CD8-positive, alpha-beta memory T cell (primary cell): ENCODE measurements at regions not wholly inside any gene's neighbourhood (a gene's known extent, or its start where the extent isn't known, plus 50 kb on each side); places are given as distances from the start of the nearest gene placed in this dataset.

Source experiments
- CTCF ChIA-PET: fragments of 350-600 bp; sonication (Branson Sonifier 250); formaldehyde crosslinking; loops from one replicate; lab custom pipeline; 2021; ENCODE audit warnings: antibody characterized with exemption; lab: Charles Lee
- POLR2A ChIA-PET: fragments of 350-600 bp; sonication (Branson Sonifier 250); formaldehyde crosslinking; loops from one replicate; lab custom pipeline; 2021; ENCODE audit warnings: antibody characterized with exemption; lab: Charles Lee
- DNase-seq, 5 donors: peaks; one replicate each; pipeline versions ENCODE4 v3.0.0 to v3.0.0-alpha.2; 2020 to 2022; ENCODE audit warnings: mixed read lengths in 1 of 5
- H3K27ac ChIP-seq: one replicate; pipeline ENCODE4 v1.7.0; 2013; ENCODE audit warnings: low read depth, mild to moderate bottlenecking, low read length, moderate library complexity
- H3K27me3 ChIP-seq: 2 replicates; pipeline ENCODE4 v1.7.0; 2013; ENCODE audit warnings: low read length, mild to moderate bottlenecking; ENCODE audit not compliant: insufficient read depth, poor library complexity, severe bottlenecking
- H3K36me3 ChIP-seq: 2 replicates; pipeline ENCODE4 v1.7.0; 2013; ENCODE audit warnings: mild to moderate bottlenecking, low read length, moderate library complexity; ENCODE audit not compliant: insufficient read depth
- H3K4me1 ChIP-seq: 2 replicates; pipeline ENCODE4 v1.7.0; 2013; ENCODE audit warnings: mild to moderate bottlenecking, low read length, moderate library complexity; ENCODE audit not compliant: insufficient read depth
- H3K4me3 ChIP-seq: 2 replicates; pipeline ENCODE4 v1.7.0; 2013; ENCODE audit warnings: mild to moderate bottlenecking, low read length
- H3K9me3 ChIP-seq: 2 replicates; pipeline ENCODE4 v1.7.0; 2013; ENCODE audit warnings: mild to moderate bottlenecking, low read length
- H3K27ac Mint-ChIP-seq, 8 donors: one replicate each; pipeline ENCODE4 v1.8.0; 2020 to 2021; ENCODE audit warnings: mixed read lengths in 8 of 8, mild to moderate bottlenecking in 6 of 8, inconsistent platforms in 3 of 8, moderate library complexity in 3 of 8
- H3K27me3 Mint-ChIP-seq, 2 donors: one replicate each; pipeline ENCODE4 v1.8.0; 2020 to 2021; ENCODE audit warnings: mixed read lengths in 2 of 2, mild to moderate bottlenecking in 1 of 2, moderate library complexity in 1 of 2
- H3K36me3 Mint-ChIP-seq, 3 donors: one replicate each; pipeline ENCODE4 v1.8.0; 2020 to 2021; ENCODE audit warnings: mixed read lengths in 3 of 3, inconsistent platforms in 1 of 3, mild to moderate bottlenecking in 1 of 3
- H3K4me1 Mint-ChIP-seq, 3 donors: one replicate each; pipeline ENCODE4 v1.8.0; 2020 to 2021; ENCODE audit warnings: mixed read lengths in 3 of 3, inconsistent platforms in 1 of 3, mild to moderate bottlenecking in 1 of 3
- H3K4me3 Mint-ChIP-seq, 7 donors: one replicate each; pipeline ENCODE4 v1.8.0; 2020 to 2021; ENCODE audit warnings: mixed read lengths in 7 of 7, mild to moderate bottlenecking in 6 of 7, moderate library complexity in 4 of 7, inconsistent platforms in 2 of 7
- H3K9me3 Mint-ChIP-seq, 5 donors: one replicate each; pipeline ENCODE4 v1.8.0; 2020 to 2022; ENCODE audit warnings: mixed read lengths in 5 of 5, mild to moderate bottlenecking in 3 of 5, moderate library complexity in 2 of 5, inconsistent platforms in 1 of 5

DNA sequence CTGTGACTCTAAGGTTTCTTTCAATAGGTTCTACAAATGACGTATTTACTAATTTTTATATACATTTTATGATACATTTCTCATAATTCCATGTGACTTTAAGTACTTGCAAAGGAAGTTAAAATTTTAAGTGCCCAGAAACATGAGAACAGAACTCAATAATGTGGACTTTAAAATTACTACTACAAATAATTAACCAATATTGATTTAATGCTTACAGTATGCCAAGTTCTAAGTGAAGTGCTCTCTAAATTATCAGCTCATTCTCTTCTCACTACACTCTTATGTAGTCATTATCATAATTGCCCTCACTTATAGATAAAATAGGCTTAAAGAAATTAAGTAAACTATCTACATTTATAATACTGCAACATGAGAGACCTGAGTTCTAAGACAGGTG lies 1690.7 kb upstream of the CDH9 start:
- H3K27ac Mint-ChIP-seq, result no peak overlapping the region
- no peak overlapping the region for H3K27ac ChIP-seq
- H3K27me3 Mint-ChIP-seq, result no peaks in the 10 kb centered on the region
- no peak for DNase-seq
- H3K4me1 Mint-ChIP-seq, result no peaks in the 10 kb centered on the region
- H3K4me1 ChIP-seq, result no peaks in the 10 kb centered on the region
- H3K36me3 Mint-ChIP-seq, result no peaks in the 10 kb centered on the region
- ChIA-PET CTCF (no interaction called here), POLR2A (no interaction called here)
- no peak overlapping the region for H3K4me3 ChIP-seq
- peaks cover 11 to 28% (median 21%) of the 10 kb centered on the region in 5 donors for H3K9me3 Mint-ChIP-seq
- H3K36me3 ChIP-seq, result no peaks in the 10 kb centered on the region
- H3K27me3 ChIP-seq, result no peaks in the 10 kb centered on the region
- no peak overlapping the region for H3K4me3 Mint-ChIP-seq
- H3K9me3 ChIP-seq, result no peaks in the 10 kb centered on the region

DNA sequence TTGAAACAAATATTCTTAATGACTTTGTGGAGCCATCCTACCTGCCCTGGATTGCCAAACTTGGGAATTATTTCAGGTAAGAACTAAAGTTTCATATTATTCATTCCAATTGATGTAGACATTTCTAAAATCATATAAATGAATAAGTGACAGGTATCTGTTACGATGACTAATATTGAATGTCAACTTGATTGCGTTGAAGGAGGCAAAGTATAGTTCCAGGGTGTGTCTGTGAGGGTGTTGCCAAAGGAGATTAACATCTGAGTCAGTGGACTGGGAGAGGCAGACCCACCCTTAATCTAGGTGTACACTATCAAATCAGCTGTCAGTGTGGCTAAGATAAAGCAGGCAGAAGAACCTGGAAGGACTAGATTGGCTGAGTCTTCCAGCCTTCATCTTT lies 1688.4 kb upstream of the CDH9 start:
- H3K4me1 Mint-ChIP-seq, result no peaks in the 10 kb centered on the region

GRCh38 chr5:28725001-28725400 lies 1686.6 kb upstream of the CDH9 start:
- Mint-ChIP-seq H3K27me3 (no peaks in the 10 kb centered on the region), H3K4me1 (no peaks in the 10 kb centered on the region), H3K9me3 (peaks cover 5 to 31% (median 19%) of the 10 kb centered on the region in 5 donors), H3K36me3 (no peaks in the 10 kb centered on the region), H3K27ac (no peak overlapping the region), H3K4me3 (no peak overlapping the region)
- H3K27me3 ChIP-seq, result no peaks in the 10 kb centered on the region
- POLR2A ChIA-PET, result no interaction called here
- H3K27ac ChIP-seq, result no peak overlapping the region
- H3K4me3 ChIP-seq, result no peak overlapping the region
- no peak for DNase-seq
- no peaks in the 10 kb centered on the region for H3K36me3 ChIP-seq
- no peaks in the 10 kb centered on the region for H3K4me1 ChIP-seq
- CTCF ChIA-PET, result no interaction called here
- no peaks in the 10 kb centered on the region for H3K9me3 ChIP-seq

More for the DNA sequence above, 1688.4 kb upstream of the CDH9 start:
- Histone ChIP-seq H3K27me3 (no peaks in the 10 kb centered on the region), H3K27ac (no peak overlapping the region), H3K36me3 (no peaks in the 10 kb centered on the region), H3K4me3 (no peak overlapping the region), H3K9me3 (no peaks in the 10 kb centered on the region), H3K4me1 (no peaks in the 10 kb centered on the region)
- H3K36me3 Mint-ChIP-seq, result no peaks in the 10 kb centered on the region
- no peak for DNase-seq
- no peak overlapping the region for H3K27ac Mint-ChIP-seq
- no peak overlapping the region for H3K4me3 Mint-ChIP-seq
- POLR2A ChIA-PET, result no interaction called here
- CTCF ChIA-PET, result no interaction called here
- peaks cover 9 to 27% (median 21%) of the 10 kb centered on the region in 5 donors for H3K9me3 Mint-ChIP-seq
- no peaks in the 10 kb centered on the region for H3K27me3 Mint-ChIP-seq

GRCh38 chr5:28714907-28715698 lies 1676.7 kb upstream of the CDH9 start:
- no peak overlapping the region for H3K4me3 Mint-ChIP-seq
- Histone ChIP-seq H3K4me1 (no peaks in the 10 kb centered on the region), H3K36me3 (no peaks in the 10 kb centered on the region), H3K9me3 (no peaks in the 10 kb centered on the region), H3K4me3 (no peak overlapping the region), H3K27me3 (no peaks in the 10 kb centered on the region), H3K27ac (no peak overlapping the region)
- H3K27ac Mint-ChIP-seq, result no peak overlapping the region
- DNase-seq, result no peak
- CTCF ChIA-PET, result no interaction called here
- H3K36me3 Mint-ChIP-seq, result no peaks in the 10 kb centered on the region
- no peaks in the 10 kb centered on the region for H3K4me1 Mint-ChIP-seq
- POLR2A ChIA-PET, result no interaction called here
- peaks cover 0 to 16% (median 8%) of the 10 kb centered on the region in 5 donors for H3K9me3 Mint-ChIP-seq
- H3K27me3 Mint-ChIP-seq, result no peaks in the 10 kb centered on the region

- Mint-ChIP-seq H3K4me1 (no peaks in the 10 kb centered on the region), H3K27ac (no peak overlapping the region), H3K4me3 (no peak overlapping the region), H3K27me3 (no peaks in the 10 kb centered on the region), H3K36me3 (no peaks in the 10 kb centered on the region), H3K9me3 (peaks cover 0 to 24% (median 5%) of the 10 kb centered on the region in 5 donors)
- ChIA-PET CTCF (interaction anchor here (0.6 kb wide), 1 partner anchor 35 kb away, joined by 3 read pairs; no protein-coding TSS in a partner anchor), POLR2A (no interaction called here)
- no peaks in the 10 kb centered on the region for H3K27me3 ChIP-seq
- no peaks in the 10 kb centered on the region for H3K4me1 ChIP-seq
- H3K9me3 ChIP-seq, result no peaks in the 10 kb centered on the region
- no peaks in the 10 kb centered on the region for H3K36me3 ChIP-seq
- H3K27ac ChIP-seq, result no peak overlapping the region
- H3K4me3 ChIP-seq, result no peak overlapping the region
- no peak for DNase-seq
Observed at GRCh38 chr5:28710360-28710759, 1672.0 kb upstream of the CDH9 start.

- Histone ChIP-seq H3K4me3 (no peak overlapping the region), H3K36me3 (no peaks in the 10 kb centered on the region), H3K9me3 (no peaks in the 10 kb centered on the region), H3K27ac (no peak overlapping the region), H3K4me1 (no peaks in the 10 kb centered on the region), H3K27me3 (no peaks in the 10 kb centered on the region)
- Mint-ChIP-seq H3K4me1 (no peaks in the 10 kb centered on the region), H3K27me3 (no peaks in the 10 kb centered on the region), H3K4me3 (no peak overlapping the region), H3K27ac (no peak overlapping the region), H3K9me3 (peaks cover 2 to 24% (median 5%) of the 10 kb centered on the region in 5 donors), H3K36me3 (no peaks in the 10 kb centered on the region)
- POLR2A ChIA-PET, result no interaction called here
- CTCF ChIA-PET, result no interaction called here
- no peak for DNase-seq
Observed at GRCh38 chr5:28708472-28708871, 1670.1 kb upstream of the CDH9 start.

GRCh38 chr5:28707706-28708105 lies 1669.3 kb upstream of the CDH9 start:
- Histone ChIP-seq H3K9me3 (no peaks in the 10 kb centered on the region), H3K4me3 (no peak overlapping the region), H3K27ac (no peak overlapping the region), H3K4me1 (no peaks in the 10 kb centered on the region), H3K36me3 (no peaks in the 10 kb centered on the region), H3K27me3 (no peaks in the 10 kb centered on the region)
- no peak for DNase-seq
- H3K36me3 Mint-ChIP-seq, result no peaks in the 10 kb centered on the region
- ChIA-PET POLR2A (no interaction called here), CTCF (no interaction called here)
- no peak overlapping the region for H3K27ac Mint-ChIP-seq
- no peaks in the 10 kb centered on the region for H3K27me3 Mint-ChIP-seq
- H3K9me3 Mint-ChIP-seq, result peaks cover 2 to 26% (median 3%) of the 10 kb centered on the region in 5 donors
- H3K4me1 Mint-ChIP-seq, result no peaks in the 10 kb centered on the region
- no peak overlapping the region for H3K4me3 Mint-ChIP-seq

- Mint-ChIP-seq H3K27me3 (no peaks in the 10 kb centered on the region), H3K4me1 (no peaks in the 10 kb centered on the region), H3K4me3 (no peak overlapping the region), H3K9me3 (peaks cover 0 to 29% (median 18%) of the 10 kb centered on the region in 5 donors), H3K27ac (no peak overlapping the region), H3K36me3 (no peaks in the 10 kb centered on the region)
- H3K27ac ChIP-seq, result no peak overlapping the region
- H3K4me1 ChIP-seq, result no peaks in the 10 kb centered on the region
- no peak overlapping the region for H3K4me3 ChIP-seq
- no peaks in the 10 kb centered on the region for H3K36me3 ChIP-seq
- CTCF ChIA-PET, result no interaction called here
- no peaks in the 10 kb centered on the region for H3K27me3 ChIP-seq
- no peak for DNase-seq
- no peaks in the 10 kb centered on the region for H3K9me3 ChIP-seq
- POLR2A ChIA-PET, result no interaction called here
Observed at GRCh38 chr5:28703651-28704260, 1665.4 kb upstream of the CDH9 start.
